Breast epithelium (tissue), 3 donors: ENCODE measurements at regions not wholly inside any gene's neighbourhood (a gene's known extent, or its start where the extent isn't known, plus 50 kb on each side); places are given as distances from the start of the nearest gene placed in this dataset.

Experiments
- POLR2A ChIP-seq: fragments of 450-650 bp; IDR thresholded peaks from one replicate; pipeline ENCODE4 v1.6.1; 2016; ENCODE audit warnings: antibody characterized with exemption, mild to moderate bottlenecking, moderate library complexity
- POLR2AphosphoS5 ChIP-seq, 3 donors: sonication (generic); formaldehyde crosslinking; IDR thresholded peaks; one replicate each; pipeline ENCODE4 v1.6.1; 2017; ENCODE audit warnings: antibody characterized with exemption in 3 of 3
- TF ChIP-seq, protein P1 (sequence below), 3 donors: fragments of 450-650 bp; IDR thresholded peaks; one replicate each; pipeline ENCODE4 v1.5.1; 2016 to 2017; ENCODE audit warnings: antibody characterized with exemption in 3 of 3, mild to moderate bottlenecking in 3 of 3, moderate library complexity in 3 of 3

DNA sequence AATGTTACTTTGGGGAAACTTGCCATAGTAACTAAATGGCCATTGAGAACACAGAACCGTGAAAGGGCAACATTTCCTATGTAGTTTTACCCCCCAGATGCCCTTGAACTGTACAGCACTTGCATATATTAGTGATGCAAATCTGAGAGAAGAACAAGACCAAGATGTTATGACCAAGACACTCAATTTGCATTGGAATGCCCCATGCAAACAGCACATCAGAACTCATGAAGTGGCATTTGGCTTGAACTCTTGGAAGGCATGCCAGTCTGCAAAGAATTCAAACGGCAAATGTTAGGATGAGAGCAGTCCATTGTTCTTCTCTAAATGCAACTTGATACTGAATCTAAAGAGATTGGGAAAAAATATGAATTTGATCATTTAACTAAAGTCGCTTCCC lies 139.4 kb upstream of the CXorf66 start:
- TF ChIP-seq, protein P1, sequence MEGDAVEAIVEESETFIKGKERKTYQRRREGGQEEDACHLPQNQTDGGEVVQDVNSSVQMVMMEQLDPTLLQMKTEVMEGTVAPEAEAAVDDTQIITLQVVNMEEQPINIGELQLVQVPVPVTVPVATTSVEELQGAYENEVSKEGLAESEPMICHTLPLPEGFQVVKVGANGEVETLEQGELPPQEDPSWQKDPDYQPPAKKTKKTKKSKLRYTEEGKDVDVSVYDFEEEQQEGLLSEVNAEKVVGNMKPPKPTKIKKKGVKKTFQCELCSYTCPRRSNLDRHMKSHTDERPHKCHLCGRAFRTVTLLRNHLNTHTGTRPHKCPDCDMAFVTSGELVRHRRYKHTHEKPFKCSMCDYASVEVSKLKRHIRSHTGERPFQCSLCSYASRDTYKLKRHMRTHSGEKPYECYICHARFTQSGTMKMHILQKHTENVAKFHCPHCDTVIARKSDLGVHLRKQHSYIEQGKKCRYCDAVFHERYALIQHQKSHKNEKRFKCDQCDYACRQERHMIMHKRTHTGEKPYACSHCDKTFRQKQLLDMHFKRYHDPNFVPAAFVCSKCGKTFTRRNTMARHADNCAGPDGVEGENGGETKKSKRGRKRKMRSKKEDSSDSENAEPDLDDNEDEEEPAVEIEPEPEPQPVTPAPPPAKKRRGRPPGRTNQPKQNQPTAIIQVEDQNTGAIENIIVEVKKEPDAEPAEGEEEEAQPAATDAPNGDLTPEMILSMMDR (IDR thresholded peaks at IDR 0.05), result no peak
- TF ChIP-seq POLR2A, result no peak
- no peak for TF ChIP-seq POLR2AphosphoS5 (IDR thresholded peaks at IDR 0.05)
